ENCODE measurements at regions not wholly inside any gene's neighbourhood (a gene's known extent, or its start where the extent isn't known, plus 50 kb on each side); places are given as distances from the start of the nearest gene placed in this dataset.

- no peak overlapping the region for H3K9ac ChIP-seq (ENCODE audit: insufficient read length)
- no peaks in the 10 kb centered on the region for H3K36me3 ChIP-seq (ENCODE audit: insufficient read depth, low read length)
- H3K9me3 ChIP-seq (ENCODE audit: low read depth, low read length) = no peaks in the 10 kb centered on the region
- no peak overlapping the region for H3K4me3 ChIP-seq
- no peak overlapping the region for H3K27ac ChIP-seq
- TF ChIP-seq EZH2 (IDR thresholded peaks at IDR 0.05) = no peak
- no peak for TF ChIP-seq FOXP2 (optimal IDR thresholded peaks at IDR 0.05; ENCODE audit: control extremely low read depth, extremely low read length, insufficient read depth)
- TF ChIP-seq POLR2AphosphoS5 (IDR thresholded peaks at IDR 0.05; ENCODE audit: borderline replicate concordance, low read depth, low read length) = no peak
- DNase-seq (ENCODE audit: low read depth, low spot score) = no peak
Measured at GRCh38 chr7:56290548-56290947, 174.3 kb upstream of the NUPR2 start.

GRCh38 chr7:56287429-56288138, 171.4 kb upstream of the NUPR2 start:
- TF ChIP-seq EZH2 (IDR thresholded peaks at IDR 0.05) = no peak
- TF ChIP-seq FOXP2 (optimal IDR thresholded peaks at IDR 0.05; ENCODE audit: control extremely low read depth, extremely low read length, insufficient read depth) = no peak
- TF ChIP-seq POLR2AphosphoS5 (IDR thresholded peaks at IDR 0.05; ENCODE audit: borderline replicate concordance, low read depth, low read length) = no peak
- Histone ChIP-seq H3K4me3 (0 out of 2 replicates have a peak overlapping the region, but pooled peaks have one; percentile 15), H3K9ac (ENCODE audit: insufficient read length) (no peak overlapping the region), H3K9me3 (ENCODE audit: low read depth, low read length) (no peaks in the 10 kb centered on the region), H3K27ac (no peak overlapping the region), H3K36me3 (ENCODE audit: insufficient read depth, low read length) (no peaks in the 10 kb centered on the region)
- DNase-seq (ENCODE audit: low read depth, low spot score) = no peak

- H3K4me3 ChIP-seq = no peak overlapping the region
- H3K27ac ChIP-seq = no peak overlapping the region
- TF ChIP-seq POLR2AphosphoS5 (IDR thresholded peaks at IDR 0.05; ENCODE audit: borderline replicate concordance, low read depth, low read length) = no peak
- TF ChIP-seq EZH2 (IDR thresholded peaks at IDR 0.05) = no peak
- TF ChIP-seq FOXP2 (optimal IDR thresholded peaks at IDR 0.05; ENCODE audit: control extremely low read depth, extremely low read length, insufficient read depth) = no peak
- no peaks in the 10 kb centered on the region for H3K9me3 ChIP-seq (ENCODE audit: low read depth, low read length)
- no peak overlapping the region for H3K9ac ChIP-seq (ENCODE audit: insufficient read length)
- no peaks in the 10 kb centered on the region for H3K36me3 ChIP-seq (ENCODE audit: insufficient read depth, low read length)
- DNase-seq (ENCODE audit: low read depth, low spot score) = no peak
Measured at GRCh38 chr7:56256108-56256507, 139.9 kb upstream of the NUPR2 start.

GRCh38 chr7:56250135-56250534, 133.9 kb upstream of the NUPR2 start:
- no peak overlapping the region for H3K4me3 ChIP-seq
- no peak for TF ChIP-seq POLR2AphosphoS5 (IDR thresholded peaks at IDR 0.05; ENCODE audit: borderline replicate concordance, low read depth, low read length)
- H3K36me3 ChIP-seq (ENCODE audit: insufficient read depth, low read length) = no peaks in the 10 kb centered on the region
- no peak for DNase-seq (ENCODE audit: low read depth, low spot score)
- H3K9ac ChIP-seq (ENCODE audit: insufficient read length) = no peak overlapping the region
- no peak overlapping the region for H3K27ac ChIP-seq
- H3K9me3 ChIP-seq (ENCODE audit: low read depth, low read length) = no peaks in the 10 kb centered on the region

GRCh38 chr7:56229631-56230030, 113.4 kb upstream of the NUPR2 start:
- no peak for TF ChIP-seq FOXP2 (optimal IDR thresholded peaks at IDR 0.05; ENCODE audit: control extremely low read depth, extremely low read length, insufficient read depth)
- no peak for TF ChIP-seq EZH2 (IDR thresholded peaks at IDR 0.05)
- no peak for TF ChIP-seq POLR2AphosphoS5 (IDR thresholded peaks at IDR 0.05; ENCODE audit: borderline replicate concordance, low read depth, low read length)
- H3K9ac ChIP-seq (ENCODE audit: insufficient read length) = no peak overlapping the region
- no peaks in the 10 kb centered on the region for H3K36me3 ChIP-seq (ENCODE audit: insufficient read depth, low read length)
- H3K4me3 ChIP-seq = no peak overlapping the region
- no peaks in the 10 kb centered on the region for H3K9me3 ChIP-seq (ENCODE audit: low read depth, low read length)
- no peak overlapping the region for H3K27ac ChIP-seq
- DNase-seq (ENCODE audit: low read depth, low spot score) = no peak

- no peak for TF ChIP-seq FOXP2 (optimal IDR thresholded peaks at IDR 0.05; ENCODE audit: control extremely low read depth, extremely low read length, insufficient read depth)
- no peak for TF ChIP-seq POLR2AphosphoS5 (IDR thresholded peaks at IDR 0.05; ENCODE audit: borderline replicate concordance, low read depth, low read length)
- TF ChIP-seq EZH2 (IDR thresholded peaks at IDR 0.05) = no peak
- no peak overlapping the region for H3K27ac ChIP-seq
- H3K9me3 ChIP-seq (ENCODE audit: low read depth, low read length) = no peaks in the 10 kb centered on the region
- no peak for DNase-seq (ENCODE audit: low read depth, low spot score)
- H3K9ac ChIP-seq (ENCODE audit: insufficient read length) = no peak overlapping the region
- no peaks in the 10 kb centered on the region for H3K36me3 ChIP-seq (ENCODE audit: insufficient read depth, low read length)
- no peak overlapping the region for H3K4me3 ChIP-seq
Measured at GRCh38 chr7:56222866-56223265, 106.6 kb upstream of the NUPR2 start.

- H3K9ac ChIP-seq (ENCODE audit: insufficient read length) = no peak overlapping the region
- H3K9me3 ChIP-seq (ENCODE audit: low read depth, low read length) = no peaks in the 10 kb centered on the region
- no peaks in the 10 kb centered on the region for H3K36me3 ChIP-seq (ENCODE audit: insufficient read depth, low read length)
- TF ChIP-seq POLR2AphosphoS5 (IDR thresholded peaks at IDR 0.05; ENCODE audit: borderline replicate concordance, low read depth, low read length) (no peak), FOXP2 (optimal IDR thresholded peaks at IDR 0.05; ENCODE audit: control extremely low read depth, extremely low read length, insufficient read depth) (no peak), EZH2 (IDR thresholded peaks at IDR 0.05) (no peak)
- no peak overlapping the region for H3K27ac ChIP-seq
- DNase-seq (ENCODE audit: low read depth, low spot score) = no peak
- no peak overlapping the region for H3K4me3 ChIP-seq
Measured at GRCh38 chr7:56219017-56219416, 102.8 kb upstream of the NUPR2 start.

GRCh38 chr7:56218510-56218909, 102.3 kb upstream of the NUPR2 start:
- TF ChIP-seq EZH2 (IDR thresholded peaks at IDR 0.05) = no peak
- TF ChIP-seq POLR2AphosphoS5 (IDR thresholded peaks at IDR 0.05; ENCODE audit: borderline replicate concordance, low read depth, low read length) = no peak
- no peak for TF ChIP-seq FOXP2 (optimal IDR thresholded peaks at IDR 0.05; ENCODE audit: control extremely low read depth, extremely low read length, insufficient read depth)
- no peak for DNase-seq (ENCODE audit: low read depth, low spot score)
- H3K9ac ChIP-seq (ENCODE audit: insufficient read length) = no peak overlapping the region
- no peak overlapping the region for H3K4me3 ChIP-seq
- H3K9me3 ChIP-seq (ENCODE audit: low read depth, low read length) = no peaks in the 10 kb centered on the region
- no peaks in the 10 kb centered on the region for H3K36me3 ChIP-seq (ENCODE audit: insufficient read depth, low read length)
- H3K27ac ChIP-seq = no peak overlapping the region

- Histone ChIP-seq H3K9me3 (ENCODE audit: low read depth, low read length) (no peaks in the 10 kb centered on the region), H3K4me3 (no peak overlapping the region), H3K9ac (ENCODE audit: insufficient read length) (no peak overlapping the region), H3K27ac (no peak overlapping the region), H3K36me3 (ENCODE audit: insufficient read depth, low read length) (no peaks in the 10 kb centered on the region)
- TF ChIP-seq POLR2AphosphoS5 (IDR thresholded peaks at IDR 0.05; ENCODE audit: borderline replicate concordance, low read depth, low read length) (no peak), FOXP2 (optimal IDR thresholded peaks at IDR 0.05; ENCODE audit: control extremely low read depth, extremely low read length, insufficient read depth) (no peak), EZH2 (IDR thresholded peaks at IDR 0.05) (no peak)
- no peak for DNase-seq (ENCODE audit: low read depth, low spot score)
Measured at GRCh38 chr7:56213574-56213973, 97.4 kb upstream of the NUPR2 start.
